HT1080 (cell line): ENCODE measurements at regions not wholly inside any gene's neighbourhood (a gene's known extent, or its start where the extent isn't known, plus 50 kb on each side); places are given as distances from the start of the nearest gene placed in this dataset.

Experiments
- DNase-seq: peaks from one replicate; pipeline ENCODE4 v3.0.0-alpha.2; 2015; ENCODE audit warnings: low read depth

GRCh38 chr6:225121-225721 lies 67.1 kb upstream of the DUSP22 start:
- peak; percentile 65 for DNase-seq

- no peak for DNase-seq
These were observed 66.4 kb upstream of the DUSP22 start for GRCh38 chr6:225907-226306.

- no peak for DNase-seq
These were observed 65.7 kb upstream of the DUSP22 start for GRCh38 chr6:226516-227073.

- DNase-seq = no peak
These were observed 65.1 kb upstream of the DUSP22 start for GRCh38 chr6:227074-227782.

GRCh38 chr6:227812-228338 lies 64.4 kb upstream of the DUSP22 start:
- DNase-seq = no peak

GRCh38 chr6:228881-229651 lies 63.2 kb upstream of the DUSP22 start:
- no peak for DNase-seq

- no peak for DNase-seq
These were observed 60.5 kb upstream of the DUSP22 start for GRCh38 chr6:231779-232178.

GRCh38 chr6:232982-233640 lies 59.2 kb upstream of the DUSP22 start:
- DNase-seq = no peak

- DNase-seq = no peak
These were observed 57.4 kb upstream of the DUSP22 start for GRCh38 chr6:234706-235372.

GRCh38 chr6:235763-236360 lies 56.4 kb upstream of the DUSP22 start:
- peak; percentile 58 for DNase-seq

GRCh38 chr6:236519-236918 lies 55.8 kb upstream of the DUSP22 start:
- no peak for DNase-seq

GRCh38 chr6:240151-240550 lies 52.1 kb upstream of the DUSP22 start:
- no peak for DNase-seq

GRCh38 chr6:241336-241865 lies 50.9 kb upstream of the DUSP22 start:
- DNase-seq = no peak
